GM23338 (cell line): ENCODE measurements at regions not wholly inside any gene's neighbourhood (a gene's known extent, or its start where the extent isn't known, plus 50 kb on each side); places are given as distances from the start of the nearest gene placed in this dataset.

Experiments
- ATAC-seq: fragments of 200-7000 bp; cut with Tn5 transposase; 3 replicates; pipeline ENCODE4 v1.9.1; 2020
- DNase-seq: peaks from one replicate; pipeline ENCODE4 v3.0.0-alpha.2; 2015; ENCODE audit warnings: low spot score
- H2AFZ ChIP-seq: fragments of 200-600 bp; sonication (generic); 2 replicates; pipeline ENCODE4 v1.8.0; 2016; ENCODE audit warnings: antibody characterized with exemption, mild to moderate bottlenecking, moderate library complexity
- H3F3A ChIP-seq: fragments of 200-600 bp; sonication (generic); replicated peaks from 2 replicates; pipeline ENCODE4 v1.8.0; 2017; ENCODE audit warnings: antibody characterized with exemption, mixed run types, low read depth
- H3K27ac ChIP-seq: fragments of 200-600 bp; sonication (generic); 2 replicates; pipeline ENCODE4 v1.6.1; 2016; ENCODE audit warnings: low read depth
- H3K27me3 ChIP-seq: fragments of 200-600 bp; sonication (generic); 2 replicates; pipeline ENCODE4 v1.8.0; 2016; ENCODE audit warnings: mild to moderate bottlenecking, mixed run types, moderate library complexity; ENCODE audit not compliant: insufficient read depth
- H3K36me3 ChIP-seq: fragments of 200-600 bp; sonication (generic); 2 replicates; pipeline ENCODE4 v1.8.0; 2016; ENCODE audit warnings: mild to moderate bottlenecking; ENCODE audit not compliant: insufficient read depth
- H3K4me1 ChIP-seq: fragments of 200-600 bp; sonication (generic); 2 replicates; pipeline ENCODE4 v1.8.0; 2016; ENCODE audit warnings: mild to moderate bottlenecking, moderate library complexity; ENCODE audit not compliant: insufficient read depth
- H3K4me2 ChIP-seq: fragments of 200-600 bp; sonication (generic); 2 replicates; pipeline ENCODE4 v1.7.1; 2017; ENCODE audit warnings: mixed run types
- H3K4me3 ChIP-seq: fragments of 200-600 bp; sonication (generic); 2 replicates; pipeline ENCODE4 v1.6.1; 2016; ENCODE audit warnings: mixed run types
- H3K79me2 ChIP-seq: fragments of 200-600 bp; sonication (generic); replicated peaks from 2 replicates; pipeline ENCODE4 v1.8.0; 2017; ENCODE audit warnings: mild to moderate bottlenecking; ENCODE audit not compliant: insufficient read depth
- H3K9me2 ChIP-seq: fragments of 200-600 bp; sonication (generic); 2 replicates; pipeline ENCODE4 v1.8.0; 2017; ENCODE audit not compliant: insufficient read depth
- H4K20me1 ChIP-seq: fragments of 200-600 bp; sonication (generic); replicated peaks from 2 replicates; pipeline ENCODE4 v1.8.0; 2017; ENCODE audit warnings: mild to moderate bottlenecking; ENCODE audit not compliant: insufficient read depth
- H3K27ac Mint-ChIP-seq: 2 replicates; pipeline ENCODE4 v1.8.0; 2020; ENCODE audit warnings: inconsistent platforms, mild to moderate bottlenecking, moderate library complexity, mixed read lengths
- H3K27me3 Mint-ChIP-seq: 3 replicates; pipeline ENCODE4 v1.8.0; 2022; ENCODE audit warnings: low read depth, mild to moderate bottlenecking, moderate library complexity, mixed read lengths, inconsistent platforms; ENCODE audit not compliant: insufficient read depth, poor library complexity
- H3K36me3 Mint-ChIP-seq: 3 replicates; pipeline ENCODE4 v1.8.0; 2021; ENCODE audit warnings: low read depth, mild to moderate bottlenecking, inconsistent platforms, moderate library complexity, mixed read lengths
- H3K4me1 Mint-ChIP-seq: 3 replicates; pipeline ENCODE4 v1.8.0; 2020; ENCODE audit warnings: mild to moderate bottlenecking, inconsistent platforms, mixed read lengths
- H3K4me3 Mint-ChIP-seq: 3 replicates; pipeline ENCODE4 v1.8.0; 2021; ENCODE audit warnings: moderate library complexity, mild to moderate bottlenecking, inconsistent platforms, mixed read lengths
- H3K9me3 Mint-ChIP-seq: 3 replicates; pipeline ENCODE4 v1.8.0; 2020; ENCODE audit warnings: moderate library complexity, mild to moderate bottlenecking, inconsistent platforms, mixed read lengths
- STAT1 ChIP-seq: IDR thresholded peaks from one replicate; pipeline ENCODE4 v1.6.1; 2016; ENCODE audit warnings: antibody characterized with exemption; ENCODE audit not compliant: unreplicated experiment
- ZNF114 ChIP-seq: fragments of 250-450 bp; sonication (Bioruptor Pico); IDR thresholded peaks from 2 replicates; pipeline ENCODE4 v1.5.0; 2020; ENCODE audit warnings: mild to moderate bottlenecking, moderate library complexity
- ZNF331 ChIP-seq: fragments of 250-450 bp; sonication (Bioruptor Pico); IDR thresholded peaks from 2 replicates; pipeline ENCODE4 v1.5.0; 2020; ENCODE audit warnings: low read depth, mild to moderate bottlenecking, moderate library complexity
- TF ChIP-seq, protein P1 (sequence below): fragments of 250-450 bp; sonication (Bioruptor Pico); IDR thresholded peaks from 2 replicates; pipeline ENCODE4 v1.5.0; 2020; ENCODE audit warnings: mild to moderate bottlenecking, moderate library complexity
- TF ChIP-seq, protein P2 (sequence below): IDR thresholded peaks from one replicate; pipeline ENCODE4 v1.6.1; 2018; ENCODE audit warnings: antibody characterized with exemption; ENCODE audit not compliant: unreplicated experiment

DNA sequence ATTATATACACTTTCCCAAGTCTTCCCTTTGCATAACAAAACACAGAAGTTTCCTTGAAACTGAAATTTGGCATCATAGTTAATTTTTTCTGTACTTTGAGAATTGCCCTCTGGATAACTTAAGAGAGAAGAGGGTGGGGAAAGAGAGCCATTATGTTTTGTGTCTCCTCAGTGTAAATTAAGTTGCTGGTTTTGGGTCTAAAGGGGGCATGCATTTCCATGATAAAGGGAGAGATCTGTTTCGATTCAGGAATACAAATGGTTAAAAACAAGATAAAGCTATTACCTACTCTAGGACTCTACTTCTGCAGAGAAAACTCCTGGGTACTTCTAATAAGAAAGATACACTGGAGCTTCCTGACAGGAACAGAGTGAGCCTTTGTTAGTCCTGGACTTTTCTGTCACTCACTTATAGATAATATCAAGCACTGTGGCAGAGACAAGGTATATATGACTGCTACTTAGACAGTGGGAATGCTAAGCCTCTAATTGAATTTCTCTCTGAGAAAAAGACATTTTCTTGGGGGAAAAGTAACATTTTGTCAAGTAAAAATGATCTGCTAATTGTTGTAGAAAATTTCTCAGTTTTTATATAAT, 142.8 kb upstream of the PCDH9 start:
- Histone ChIP-seq H2AFZ (no peak overlapping the region), H3K4me1 (peaks cover 4% of the 10 kb centered on the region), H3K4me2 (no peak overlapping the region), H3K36me3 (no peaks in the 10 kb centered on the region), H3F3A (no peaks in the 10 kb centered on the region), H3K27ac (no peak overlapping the region), H3K79me2 (no peaks in the 10 kb centered on the region), H4K20me1 (no peaks in the 10 kb centered on the region), H3K9me2 (no peaks in the 10 kb centered on the region), H3K4me3 (no peak overlapping the region), H3K27me3 (no peaks in the 10 kb centered on the region)
- Mint-ChIP-seq H3K4me1 (peaks cover 4% of the 10 kb centered on the region), H3K9me3 (no peaks in the 10 kb centered on the region), H3K27me3 (no peaks in the 10 kb centered on the region), H3K36me3 (no peaks in the 10 kb centered on the region), H3K27ac (no peak overlapping the region), H3K4me3 (no peak overlapping the region)
- TF ChIP-seq, protein P1, sequence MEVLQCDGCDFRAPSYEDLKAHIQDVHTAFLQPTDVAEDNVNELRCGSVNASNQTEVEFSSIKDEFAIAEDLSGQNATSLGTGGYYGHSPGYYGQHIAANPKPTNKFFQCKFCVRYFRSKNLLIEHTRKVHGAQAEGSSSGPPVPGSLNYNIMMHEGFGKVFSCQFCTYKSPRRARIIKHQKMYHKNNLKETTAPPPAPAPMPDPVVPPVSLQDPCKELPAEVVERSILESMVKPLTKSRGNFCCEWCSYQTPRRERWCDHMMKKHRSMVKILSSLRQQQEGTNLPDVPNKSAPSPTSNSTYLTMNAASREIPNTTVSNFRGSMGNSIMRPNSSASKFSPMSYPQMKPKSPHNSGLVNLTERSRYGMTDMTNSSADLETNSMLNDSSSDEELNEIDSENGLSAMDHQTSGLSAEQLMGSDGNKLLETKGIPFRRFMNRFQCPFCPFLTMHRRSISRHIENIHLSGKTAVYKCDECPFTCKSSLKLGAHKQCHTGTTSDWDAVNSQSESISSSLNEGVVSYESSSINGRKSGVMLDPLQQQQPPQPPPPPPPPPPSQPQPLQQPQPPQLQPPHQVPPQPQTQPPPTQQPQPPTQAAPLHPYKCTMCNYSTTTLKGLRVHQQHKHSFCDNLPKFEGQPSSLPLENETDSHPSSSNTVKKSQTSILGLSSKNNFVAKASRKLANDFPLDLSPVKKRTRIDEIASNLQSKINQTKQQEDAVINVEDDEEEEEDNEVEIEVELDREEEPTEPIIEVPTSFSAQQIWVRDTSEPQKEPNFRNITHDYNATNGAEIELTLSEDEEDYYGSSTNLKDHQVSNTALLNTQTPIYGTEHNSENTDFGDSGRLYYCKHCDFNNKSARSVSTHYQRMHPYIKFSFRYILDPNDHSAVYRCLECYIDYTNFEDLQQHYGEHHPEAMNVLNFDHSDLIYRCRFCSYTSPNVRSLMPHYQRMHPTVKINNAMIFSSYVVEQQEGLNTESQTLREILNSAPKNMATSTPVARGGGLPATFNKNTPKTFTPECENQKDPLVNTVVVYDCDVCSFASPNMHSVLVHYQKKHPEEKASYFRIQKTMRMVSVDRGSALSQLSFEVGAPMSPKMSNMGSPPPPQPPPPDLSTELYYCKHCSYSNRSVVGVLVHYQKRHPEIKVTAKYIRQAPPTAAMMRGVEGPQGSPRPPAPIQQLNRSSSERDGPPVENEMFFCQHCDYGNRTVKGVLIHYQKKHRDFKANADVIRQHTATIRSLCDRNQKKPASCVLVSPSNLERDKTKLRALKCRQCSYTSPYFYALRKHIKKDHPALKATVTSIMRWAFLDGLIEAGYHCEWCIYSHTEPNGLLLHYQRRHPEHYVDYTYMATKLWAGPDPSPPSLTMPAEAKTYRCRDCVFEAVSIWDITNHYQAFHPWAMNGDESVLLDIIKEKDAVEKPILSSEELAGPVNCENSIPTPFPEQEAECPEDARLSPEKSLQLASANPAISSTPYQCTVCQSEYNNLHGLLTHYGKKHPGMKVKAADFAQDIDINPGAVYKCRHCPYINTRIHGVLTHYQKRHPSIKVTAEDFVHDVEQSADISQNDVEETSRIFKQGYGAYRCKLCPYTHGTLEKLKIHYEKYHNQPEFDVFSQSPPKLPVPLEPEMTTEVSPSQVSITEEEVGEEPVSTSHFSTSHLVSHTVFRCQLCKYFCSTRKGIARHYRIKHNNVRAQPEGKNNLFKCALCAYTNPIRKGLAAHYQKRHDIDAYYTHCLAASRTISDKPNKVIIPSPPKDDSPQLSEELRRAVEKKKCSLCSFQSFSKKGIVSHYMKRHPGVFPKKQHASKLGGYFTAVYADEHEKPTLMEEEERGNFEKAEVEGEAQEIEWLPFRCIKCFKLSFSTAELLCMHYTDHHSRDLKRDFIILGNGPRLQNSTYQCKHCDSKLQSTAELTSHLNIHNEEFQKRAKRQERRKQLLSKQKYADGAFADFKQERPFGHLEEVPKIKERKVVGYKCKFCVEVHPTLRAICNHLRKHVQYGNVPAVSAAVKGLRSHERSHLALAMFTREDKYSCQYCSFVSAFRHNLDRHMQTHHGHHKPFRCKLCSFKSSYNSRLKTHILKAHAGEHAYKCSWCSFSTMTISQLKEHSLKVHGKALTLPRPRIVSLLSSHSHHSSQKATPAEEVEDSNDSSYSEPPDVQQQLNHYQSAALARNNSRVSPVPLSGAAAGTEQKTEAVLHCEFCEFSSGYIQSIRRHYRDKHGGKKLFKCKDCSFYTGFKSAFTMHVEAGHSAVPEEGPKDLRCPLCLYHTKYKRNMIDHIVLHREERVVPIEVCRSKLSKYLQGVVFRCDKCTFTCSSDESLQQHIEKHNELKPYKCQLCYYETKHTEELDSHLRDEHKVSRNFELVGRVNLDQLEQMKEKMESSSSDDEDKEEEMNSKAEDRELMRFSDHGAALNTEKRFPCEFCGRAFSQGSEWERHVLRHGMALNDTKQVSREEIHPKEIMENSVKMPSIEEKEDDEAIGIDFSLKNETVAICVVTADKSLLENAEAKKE (CRISPR knock-in tag), result no peak
- TF ChIP-seq ZNF331 (no peak), STAT1 (no peak), ZNF114 (CRISPR knock-in tag) (no peak)
- TF ChIP-seq, protein P2, sequence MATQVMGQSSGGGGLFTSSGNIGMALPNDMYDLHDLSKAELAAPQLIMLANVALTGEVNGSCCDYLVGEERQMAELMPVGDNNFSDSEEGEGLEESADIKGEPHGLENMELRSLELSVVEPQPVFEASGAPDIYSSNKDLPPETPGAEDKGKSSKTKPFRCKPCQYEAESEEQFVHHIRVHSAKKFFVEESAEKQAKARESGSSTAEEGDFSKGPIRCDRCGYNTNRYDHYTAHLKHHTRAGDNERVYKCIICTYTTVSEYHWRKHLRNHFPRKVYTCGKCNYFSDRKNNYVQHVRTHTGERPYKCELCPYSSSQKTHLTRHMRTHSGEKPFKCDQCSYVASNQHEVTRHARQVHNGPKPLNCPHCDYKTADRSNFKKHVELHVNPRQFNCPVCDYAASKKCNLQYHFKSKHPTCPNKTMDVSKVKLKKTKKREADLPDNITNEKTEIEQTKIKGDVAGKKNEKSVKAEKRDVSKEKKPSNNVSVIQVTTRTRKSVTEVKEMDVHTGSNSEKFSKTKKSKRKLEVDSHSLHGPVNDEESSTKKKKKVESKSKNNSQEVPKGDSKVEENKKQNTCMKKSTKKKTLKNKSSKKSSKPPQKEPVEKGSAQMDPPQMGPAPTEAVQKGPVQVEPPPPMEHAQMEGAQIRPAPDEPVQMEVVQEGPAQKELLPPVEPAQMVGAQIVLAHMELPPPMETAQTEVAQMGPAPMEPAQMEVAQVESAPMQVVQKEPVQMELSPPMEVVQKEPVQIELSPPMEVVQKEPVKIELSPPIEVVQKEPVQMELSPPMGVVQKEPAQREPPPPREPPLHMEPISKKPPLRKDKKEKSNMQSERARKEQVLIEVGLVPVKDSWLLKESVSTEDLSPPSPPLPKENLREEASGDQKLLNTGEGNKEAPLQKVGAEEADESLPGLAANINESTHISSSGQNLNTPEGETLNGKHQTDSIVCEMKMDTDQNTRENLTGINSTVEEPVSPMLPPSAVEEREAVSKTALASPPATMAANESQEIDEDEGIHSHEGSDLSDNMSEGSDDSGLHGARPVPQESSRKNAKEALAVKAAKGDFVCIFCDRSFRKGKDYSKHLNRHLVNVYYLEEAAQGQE, result no peak
- ATAC-seq, result no peak
- DNase-seq, result no peak
